ENCODE measurements at regions not wholly inside any gene's neighbourhood (a gene's known extent, or its start where the extent isn't known, plus 50 kb on each side); places are given as distances from the start of the nearest gene placed in this dataset.

DNA sequence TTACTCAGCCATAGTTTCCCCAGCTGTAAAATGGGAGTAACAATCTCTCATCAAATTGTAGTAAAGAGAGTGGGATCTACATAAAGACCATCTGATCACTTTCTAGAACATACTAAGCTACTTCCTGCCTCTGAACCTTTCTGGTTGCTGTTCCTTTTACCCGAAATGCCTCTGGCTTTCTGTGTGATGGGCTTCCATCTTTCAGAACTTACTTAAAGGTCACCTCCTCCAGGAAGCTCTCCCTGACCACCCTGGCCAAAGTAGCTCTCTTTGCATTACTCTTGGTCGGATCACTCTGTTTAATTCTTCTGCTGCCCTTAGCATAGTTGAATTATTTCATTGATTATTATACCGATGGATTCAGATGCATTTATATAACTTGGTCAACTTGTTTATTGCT, 171.0 kb downstream of the BMP7 start:
- TF ChIP-seq, protein P1, sequence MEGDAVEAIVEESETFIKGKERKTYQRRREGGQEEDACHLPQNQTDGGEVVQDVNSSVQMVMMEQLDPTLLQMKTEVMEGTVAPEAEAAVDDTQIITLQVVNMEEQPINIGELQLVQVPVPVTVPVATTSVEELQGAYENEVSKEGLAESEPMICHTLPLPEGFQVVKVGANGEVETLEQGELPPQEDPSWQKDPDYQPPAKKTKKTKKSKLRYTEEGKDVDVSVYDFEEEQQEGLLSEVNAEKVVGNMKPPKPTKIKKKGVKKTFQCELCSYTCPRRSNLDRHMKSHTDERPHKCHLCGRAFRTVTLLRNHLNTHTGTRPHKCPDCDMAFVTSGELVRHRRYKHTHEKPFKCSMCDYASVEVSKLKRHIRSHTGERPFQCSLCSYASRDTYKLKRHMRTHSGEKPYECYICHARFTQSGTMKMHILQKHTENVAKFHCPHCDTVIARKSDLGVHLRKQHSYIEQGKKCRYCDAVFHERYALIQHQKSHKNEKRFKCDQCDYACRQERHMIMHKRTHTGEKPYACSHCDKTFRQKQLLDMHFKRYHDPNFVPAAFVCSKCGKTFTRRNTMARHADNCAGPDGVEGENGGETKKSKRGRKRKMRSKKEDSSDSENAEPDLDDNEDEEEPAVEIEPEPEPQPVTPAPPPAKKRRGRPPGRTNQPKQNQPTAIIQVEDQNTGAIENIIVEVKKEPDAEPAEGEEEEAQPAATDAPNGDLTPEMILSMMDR (IDR thresholded peaks at IDR 0.05): no peak
- TF ChIP-seq POLR2AphosphoS5 (IDR thresholded peaks at IDR 0.05): no peak
